ENCODE measurements at regions not wholly inside any gene's neighbourhood (a gene's known extent, or its start where the extent isn't known, plus 50 kb on each side); places are given as distances from the start of the nearest gene placed in this dataset.

GRCh38 chr4:100786481-100786880 lies 268.7 kb upstream of the EMCN start:
- no peak for TF ChIP-seq CTCF (IDR thresholded peaks at IDR 0.05; ENCODE audit: poor library complexity)
- TF ChIP-seq EZH2phosphoT487 (IDR thresholded peaks at IDR 0.05; ENCODE audit: low read depth, severe bottlenecking, unreplicated experiment): no peak
- TF ChIP-seq EZH2 (IDR thresholded peaks at IDR 0.05; ENCODE audit: borderline replicate concordance): no peak
